ENCODE measurements at regions not wholly inside any gene's neighbourhood (a gene's known extent, or its start where the extent isn't known, plus 50 kb on each side); places are given as distances from the start of the nearest gene placed in this dataset.

DNA sequence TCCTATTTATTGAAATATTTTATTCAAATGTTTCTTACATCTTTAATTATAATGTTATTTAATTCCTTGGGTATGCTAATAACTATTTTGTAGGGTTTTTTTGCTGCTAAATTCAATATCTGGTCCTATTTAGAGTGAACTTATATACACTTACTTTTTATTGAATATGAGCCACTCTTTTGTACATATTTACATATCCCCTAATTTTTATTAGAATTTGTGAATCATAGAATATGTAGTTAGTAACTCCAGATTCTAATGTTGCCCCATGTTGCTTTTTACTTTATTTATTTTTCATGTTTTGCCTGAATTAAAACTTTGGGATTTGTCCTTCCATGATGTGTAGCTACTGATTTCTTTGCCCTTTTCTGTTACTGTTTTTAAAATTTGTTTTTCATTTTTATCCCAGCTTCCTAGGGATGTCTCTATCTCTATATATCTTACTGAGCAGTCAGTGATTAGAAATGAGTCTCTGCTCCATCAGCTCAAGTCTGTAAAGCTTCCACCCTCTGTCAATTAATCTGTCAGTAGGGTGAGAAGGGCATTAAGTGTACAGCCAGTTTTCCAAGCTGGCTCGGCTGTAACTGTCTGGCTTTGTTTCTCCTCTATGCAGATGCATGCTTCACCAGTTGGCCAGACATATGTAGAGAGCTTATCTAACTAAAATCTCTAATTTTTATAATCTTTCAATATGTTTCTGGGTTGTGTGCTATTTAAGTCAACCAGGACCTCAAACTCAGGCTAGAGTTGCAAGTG lies 256.9 kb downstream of the CDH19 start:
- DNase-seq = peak; percentile 42 to 82 (median 74)
- WGBS, 2 donors = 52 to 54% methylated on average over 1 of the region's 1 CpG

DNA sequence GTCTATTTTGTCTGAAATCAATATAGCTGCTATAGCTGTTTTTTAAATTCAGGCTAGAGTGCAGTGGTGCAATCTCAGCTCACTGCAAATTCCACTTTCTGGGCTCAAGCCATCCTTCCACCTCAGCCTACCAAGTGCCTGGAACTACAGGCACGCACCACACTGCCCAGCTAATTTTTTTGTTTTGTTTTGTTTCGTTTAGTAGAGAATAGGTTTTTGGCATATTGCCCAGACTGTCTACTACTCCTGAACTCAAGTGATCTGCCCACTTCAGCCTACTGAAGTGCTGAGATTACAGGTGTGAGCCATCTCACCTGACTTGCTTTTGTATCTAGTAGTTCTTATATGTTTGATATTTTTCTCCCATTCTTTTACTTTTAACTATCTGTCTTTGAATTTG lies 259.7 kb downstream of the CDH19 start:
- TF ChIP-seq, protein P1, sequence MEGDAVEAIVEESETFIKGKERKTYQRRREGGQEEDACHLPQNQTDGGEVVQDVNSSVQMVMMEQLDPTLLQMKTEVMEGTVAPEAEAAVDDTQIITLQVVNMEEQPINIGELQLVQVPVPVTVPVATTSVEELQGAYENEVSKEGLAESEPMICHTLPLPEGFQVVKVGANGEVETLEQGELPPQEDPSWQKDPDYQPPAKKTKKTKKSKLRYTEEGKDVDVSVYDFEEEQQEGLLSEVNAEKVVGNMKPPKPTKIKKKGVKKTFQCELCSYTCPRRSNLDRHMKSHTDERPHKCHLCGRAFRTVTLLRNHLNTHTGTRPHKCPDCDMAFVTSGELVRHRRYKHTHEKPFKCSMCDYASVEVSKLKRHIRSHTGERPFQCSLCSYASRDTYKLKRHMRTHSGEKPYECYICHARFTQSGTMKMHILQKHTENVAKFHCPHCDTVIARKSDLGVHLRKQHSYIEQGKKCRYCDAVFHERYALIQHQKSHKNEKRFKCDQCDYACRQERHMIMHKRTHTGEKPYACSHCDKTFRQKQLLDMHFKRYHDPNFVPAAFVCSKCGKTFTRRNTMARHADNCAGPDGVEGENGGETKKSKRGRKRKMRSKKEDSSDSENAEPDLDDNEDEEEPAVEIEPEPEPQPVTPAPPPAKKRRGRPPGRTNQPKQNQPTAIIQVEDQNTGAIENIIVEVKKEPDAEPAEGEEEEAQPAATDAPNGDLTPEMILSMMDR (IDR thresholded peaks at IDR 0.05; ENCODE audit: control extremely low read depth, extremely low read depth) = no peak
- Histone ChIP-seq H3K36me3 (ENCODE audit: control insufficient read depth in 4 of 4, insufficient read depth in 4 of 4, low read length in 4 of 4) (no peaks in the 10 kb centered on the region), H3K9ac (ENCODE audit: insufficient read depth in 1 of 2, low read length in 2 of 2) (no peak overlapping the region), H3K9me3 (ENCODE audit: control insufficient read depth in 4 of 4, insufficient read depth in 3 of 4, low read length in 3 of 4) (no peaks in the 10 kb centered on the region), H3K4me1 (ENCODE audit: control insufficient read depth in 5 of 5, insufficient read depth in 5 of 5, low read length in 5 of 5) (no peaks in the 10 kb centered on the region), H3K27ac (ENCODE audit: low read depth in 1 of 2, low read length in 1 of 2) (no peak overlapping the region), H3K4me3 (no peak overlapping the region), H3K27me3 (ENCODE audit: control insufficient read depth in 3 of 3, insufficient read depth in 3 of 3, low read length in 2 of 3) (no peaks in the 10 kb centered on the region)
- no peak for ATAC-seq (ENCODE audit: insufficient read depth, low FRiP score)
- peak in 2 of 3 donors; percentile 22 to 61 for DNase-seq
- whole genome bisulfite sequencing, 2 donors = 28 to 57% methylated on average over 2 of the region's 2 CpGs

More for the DNA sequence above, 256.9 kb downstream of the CDH19 start:
- TF ChIP-seq, protein P1 (IDR thresholded peaks at IDR 0.05; ENCODE audit: control extremely low read depth, extremely low read depth) = no peak
- Histone ChIP-seq H3K9me3 (ENCODE audit: control insufficient read depth in 4 of 4, insufficient read depth in 3 of 4, low read length in 3 of 4) (no peaks in the 10 kb centered on the region), H3K27me3 (ENCODE audit: control insufficient read depth in 3 of 3, insufficient read depth in 3 of 3, low read length in 2 of 3) (no peaks in the 10 kb centered on the region), H3K4me3 (no peak overlapping the region), H3K27ac (ENCODE audit: low read depth in 1 of 2, low read length in 1 of 2) (no peak overlapping the region), H3K9ac (ENCODE audit: insufficient read depth in 1 of 2, low read length in 2 of 2) (no peak overlapping the region), H3K36me3 (ENCODE audit: control insufficient read depth in 4 of 4, insufficient read depth in 4 of 4, low read length in 4 of 4) (no peaks in the 10 kb centered on the region), H3K4me1 (ENCODE audit: control insufficient read depth in 5 of 5, insufficient read depth in 5 of 5, low read length in 5 of 5) (no peaks in the 10 kb centered on the region)
- ATAC-seq (ENCODE audit: insufficient read depth, low FRiP score) = no peak

DNA sequence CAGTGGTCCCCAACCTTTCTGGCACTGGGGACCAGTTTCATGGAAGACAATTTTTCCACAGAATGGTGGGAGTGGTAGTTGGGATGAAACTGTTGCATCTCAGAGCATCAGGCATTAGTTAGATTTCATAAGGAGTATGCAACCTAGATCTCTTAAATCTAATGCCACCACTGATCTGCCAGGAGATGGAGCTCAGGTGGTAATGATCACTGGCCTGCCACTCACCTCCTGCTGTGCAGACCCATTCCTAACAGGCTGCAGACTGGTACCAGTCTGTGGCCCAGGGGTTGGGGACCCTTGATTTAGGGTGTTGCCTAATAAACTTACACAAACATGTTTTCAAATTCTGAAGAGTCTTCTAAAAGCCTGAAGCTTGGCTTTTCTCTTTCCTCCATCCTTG lies 261.3 kb downstream of the CDH19 start:
- no peak overlapping the region for H3K4me3 ChIP-seq
- no peaks in the 10 kb centered on the region for H3K9me3 ChIP-seq (ENCODE audit: control insufficient read depth in 4 of 4, insufficient read depth in 3 of 4, low read length in 3 of 4)
- no peaks in the 10 kb centered on the region for H3K4me1 ChIP-seq (ENCODE audit: control insufficient read depth in 5 of 5, insufficient read depth in 5 of 5, low read length in 5 of 5)
- TF ChIP-seq, protein P1 (IDR thresholded peaks at IDR 0.05; ENCODE audit: control extremely low read depth, extremely low read depth) = no peak
- no peaks in the 10 kb centered on the region for H3K27me3 ChIP-seq (ENCODE audit: control insufficient read depth in 3 of 3, insufficient read depth in 3 of 3, low read length in 2 of 3)
- no peaks in the 10 kb centered on the region for H3K36me3 ChIP-seq (ENCODE audit: control insufficient read depth in 4 of 4, insufficient read depth in 4 of 4, low read length in 4 of 4)
- no peak for ATAC-seq (ENCODE audit: insufficient read depth, low FRiP score)
- H3K27ac ChIP-seq (ENCODE audit: low read depth in 1 of 2, low read length in 1 of 2) = no peak overlapping the region
- H3K9ac ChIP-seq (ENCODE audit: insufficient read depth in 1 of 2, low read length in 2 of 2) = no peak overlapping the region
- DNase-seq = no peak

DNA sequence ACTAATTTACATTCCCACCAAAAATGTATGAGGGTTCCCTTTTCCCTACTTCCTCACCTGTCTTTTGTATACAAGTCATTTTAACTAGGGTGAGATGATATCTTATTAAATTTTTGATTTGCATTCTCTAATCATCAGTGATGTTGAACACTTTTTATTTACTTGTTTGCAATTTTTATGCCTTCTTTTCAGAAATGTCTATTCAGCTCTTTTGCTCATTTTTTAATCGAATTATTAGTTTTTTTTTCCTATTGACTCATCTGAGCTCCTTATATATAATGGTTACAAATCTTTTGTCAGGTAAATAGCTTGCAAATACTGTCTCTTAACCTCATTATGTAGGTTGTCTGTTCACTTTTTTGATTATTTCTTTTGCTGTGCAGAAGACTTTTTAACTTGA lies 269.4 kb downstream of the CDH19 start:
- H3K27ac ChIP-seq (ENCODE audit: low read depth in 1 of 2, low read length in 1 of 2) = no peak overlapping the region
- TF ChIP-seq, protein P1 (IDR thresholded peaks at IDR 0.05; ENCODE audit: control extremely low read depth, extremely low read depth) = no peak
- H3K36me3 ChIP-seq (ENCODE audit: control insufficient read depth in 4 of 4, insufficient read depth in 4 of 4, low read length in 4 of 4) = no peaks in the 10 kb centered on the region
- no peak overlapping the region for H3K9ac ChIP-seq (ENCODE audit: insufficient read depth in 1 of 2, low read length in 2 of 2)
- H3K9me3 ChIP-seq (ENCODE audit: control insufficient read depth in 4 of 4, insufficient read depth in 3 of 4, low read length in 3 of 4) = peaks cover 0 to 2% (median 0%) of the 10 kb centered on the region in 4 donors
- no peak for DNase-seq
- no peaks in the 10 kb centered on the region for H3K4me1 ChIP-seq (ENCODE audit: control insufficient read depth in 5 of 5, insufficient read depth in 5 of 5, low read length in 5 of 5)
- H3K4me3 ChIP-seq = no peak overlapping the region
- ATAC-seq (ENCODE audit: insufficient read depth, low FRiP score) = no peak
- WGBS, 2 donors = 69 to 75% methylated on average over 1 of the region's 1 CpG
- no peaks in the 10 kb centered on the region for H3K27me3 ChIP-seq (ENCODE audit: control insufficient read depth in 3 of 3, insufficient read depth in 3 of 3, low read length in 2 of 3)

Data from lung (tissue), 11 donors.